Astrocyte of the spinal cord (primary cell): ENCODE measurements at regions not wholly inside any gene's neighbourhood (a gene's known extent, or its start where the extent isn't known, plus 50 kb on each side); places are given as distances from the start of the nearest gene placed in this dataset.

Experiments
- DNase-seq: peaks from one replicate; pipeline ENCODE4 v3.0.0; 2011; ENCODE audit warnings: low read depth, low spot score
- H3K4me3 ChIP-seq: 2 replicates; pipeline ENCODE4 v1.5.1; 2011; ENCODE audit warnings: low read depth, mild to moderate bottlenecking, low read length, moderate library complexity
- in situ Hi-C: cut with HindIII; loops from 2 replicates; pipeline ENCODE4 v1.10.0; 2017; ENCODE audit warnings: low sequenced_read_pairs
- TF ChIP-seq, protein P1 (sequence below): IDR thresholded peaks from 2 replicates; pipeline ENCODE4 v1.5.1; 2012; ENCODE audit warnings: low read depth, mild to moderate bottlenecking, low read length, inconsistent platforms

DNA sequence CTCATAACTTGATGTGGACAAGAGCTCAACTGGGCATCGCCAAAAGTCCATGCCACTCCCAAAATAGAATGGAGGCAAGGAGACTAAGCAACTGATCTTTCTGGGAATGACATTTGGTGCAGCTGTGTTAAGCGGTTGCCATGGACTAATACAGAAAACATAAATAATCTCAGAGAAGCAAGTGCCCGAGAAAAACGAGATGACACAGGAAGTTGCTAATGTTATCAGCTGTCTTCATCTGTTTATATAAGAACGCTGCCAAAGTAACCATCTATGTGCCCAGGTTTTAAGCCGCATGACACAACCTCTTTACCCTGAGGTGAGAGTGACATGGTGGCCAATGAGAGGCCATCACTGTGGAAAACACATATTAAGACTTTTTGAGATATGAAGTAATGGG, 54.9 kb upstream of the SACS start:
- peak; percentile 51 for DNase-seq
- no peak overlapping the region for H3K4me3 ChIP-seq
- in situ Hi-C loops = no loop called here
- TF ChIP-seq, protein P1, sequence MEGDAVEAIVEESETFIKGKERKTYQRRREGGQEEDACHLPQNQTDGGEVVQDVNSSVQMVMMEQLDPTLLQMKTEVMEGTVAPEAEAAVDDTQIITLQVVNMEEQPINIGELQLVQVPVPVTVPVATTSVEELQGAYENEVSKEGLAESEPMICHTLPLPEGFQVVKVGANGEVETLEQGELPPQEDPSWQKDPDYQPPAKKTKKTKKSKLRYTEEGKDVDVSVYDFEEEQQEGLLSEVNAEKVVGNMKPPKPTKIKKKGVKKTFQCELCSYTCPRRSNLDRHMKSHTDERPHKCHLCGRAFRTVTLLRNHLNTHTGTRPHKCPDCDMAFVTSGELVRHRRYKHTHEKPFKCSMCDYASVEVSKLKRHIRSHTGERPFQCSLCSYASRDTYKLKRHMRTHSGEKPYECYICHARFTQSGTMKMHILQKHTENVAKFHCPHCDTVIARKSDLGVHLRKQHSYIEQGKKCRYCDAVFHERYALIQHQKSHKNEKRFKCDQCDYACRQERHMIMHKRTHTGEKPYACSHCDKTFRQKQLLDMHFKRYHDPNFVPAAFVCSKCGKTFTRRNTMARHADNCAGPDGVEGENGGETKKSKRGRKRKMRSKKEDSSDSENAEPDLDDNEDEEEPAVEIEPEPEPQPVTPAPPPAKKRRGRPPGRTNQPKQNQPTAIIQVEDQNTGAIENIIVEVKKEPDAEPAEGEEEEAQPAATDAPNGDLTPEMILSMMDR = no peak

DNA sequence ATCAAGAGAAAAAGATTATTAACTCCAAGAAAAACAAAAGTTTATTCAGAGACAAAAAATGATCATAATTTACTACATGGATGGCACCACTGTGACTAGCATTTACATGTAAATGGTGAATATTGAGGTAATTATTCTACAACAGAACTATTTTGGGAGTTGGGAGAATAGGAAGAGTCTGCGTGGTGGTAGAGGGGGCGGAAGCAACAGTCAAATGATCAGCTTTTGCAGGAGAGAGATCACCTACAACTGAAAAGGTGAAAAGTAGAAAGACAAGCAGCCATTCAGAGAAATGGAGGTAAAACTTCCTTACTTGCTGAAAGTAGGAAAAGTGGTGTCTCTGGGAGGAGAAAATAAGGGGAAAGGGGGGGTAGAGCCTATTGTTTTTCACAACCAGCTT, 62.8 kb upstream of the SACS start:
- in situ Hi-C loops = no loop called here
- no peak for DNase-seq
- H3K4me3 ChIP-seq = no peak overlapping the region
- TF ChIP-seq, protein P1 = no peak

DNA sequence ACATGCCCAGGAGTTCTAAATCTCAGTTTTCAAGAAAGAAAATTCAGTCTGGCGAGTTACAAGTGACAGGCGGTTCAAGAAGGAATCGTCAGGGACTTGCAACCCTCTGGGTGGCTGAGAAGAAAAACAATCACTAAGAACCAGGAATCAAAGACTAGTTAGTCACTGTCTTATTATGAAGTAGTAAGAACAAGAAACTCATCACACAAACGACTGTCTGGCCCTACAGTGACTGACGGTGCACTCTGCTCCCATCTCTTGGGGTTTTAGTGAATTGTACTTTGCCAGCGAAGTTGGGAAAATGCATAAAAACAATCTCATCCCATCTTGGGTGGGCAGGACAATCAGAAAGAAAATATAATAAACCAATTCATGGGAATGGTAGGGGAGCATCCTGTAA, 63.7 kb upstream of the SACS start:
- DNase-seq = peak; percentile 50
- no peak overlapping the region for H3K4me3 ChIP-seq
- TF ChIP-seq, protein P1 = no peak
- in situ Hi-C loops = no loop called here

DNA sequence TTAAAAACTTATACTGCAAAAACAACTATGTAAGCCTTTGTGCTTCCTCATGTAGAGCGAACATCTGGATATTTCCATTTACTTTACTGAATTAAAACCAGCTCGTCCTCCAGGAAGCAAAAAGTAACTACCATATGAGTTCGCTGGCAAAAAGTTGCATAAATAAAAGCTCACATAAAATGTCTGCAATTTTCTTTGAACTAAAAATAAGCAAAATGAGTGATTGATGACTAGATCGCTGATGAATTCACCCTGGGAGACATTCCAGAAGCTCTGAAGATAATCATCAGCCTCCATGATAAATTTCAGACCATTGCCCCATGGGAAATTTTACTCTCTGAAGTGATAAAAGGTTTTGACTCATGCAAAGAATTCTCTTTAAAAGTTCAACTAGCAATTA, 67.3 kb upstream of the SACS start:
- TF ChIP-seq, protein P1 = no peak
- DNase-seq = peak; percentile 83
- in situ Hi-C loops = no loop called here
- no peak overlapping the region for H3K4me3 ChIP-seq

DNA sequence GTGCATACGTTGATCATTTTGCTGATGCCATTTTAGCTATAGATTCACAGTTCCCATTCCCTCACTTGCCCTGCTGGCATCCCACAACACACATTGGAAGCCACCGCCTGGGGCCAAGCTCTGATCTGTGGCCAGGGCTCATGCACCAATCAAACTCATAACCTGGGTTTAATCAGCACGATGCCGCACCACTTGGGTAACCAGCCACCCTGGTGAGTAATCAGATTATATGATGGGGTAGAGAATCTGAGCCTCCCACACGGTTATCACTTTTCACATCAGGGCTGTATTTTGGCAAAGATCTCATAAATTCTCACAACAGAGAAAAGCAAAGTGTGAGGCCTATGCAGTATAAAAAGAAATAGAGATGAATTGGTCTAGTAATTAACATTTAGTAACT, 66.0 kb upstream of the TNFRSF19 start:
- TF ChIP-seq, protein P1 = no peak
- no peak overlapping the region for H3K4me3 ChIP-seq
- DNase-seq = no peak
- in situ Hi-C loops = no loop called here

DNA sequence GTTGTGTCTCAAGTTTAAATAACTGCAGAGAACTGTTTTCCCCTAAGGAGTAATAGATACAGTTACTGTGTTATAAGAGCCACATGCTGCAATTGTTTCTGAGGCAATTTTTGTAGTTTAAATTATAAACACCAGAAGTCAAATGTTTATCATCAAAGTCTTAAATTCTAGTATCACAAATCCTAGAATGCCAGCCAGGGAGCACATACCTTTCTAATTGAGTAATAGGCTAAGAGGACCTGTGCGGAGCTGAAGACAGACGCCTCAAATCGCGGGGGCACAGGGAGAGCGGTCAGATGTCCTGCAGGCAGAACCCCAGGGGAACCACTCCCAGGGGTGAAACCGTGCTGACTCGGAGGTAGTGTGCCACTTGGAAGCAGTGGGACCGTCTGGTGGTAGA, 65.2 kb upstream of the TNFRSF19 start:
- DNase-seq = peak; percentile 34
- in situ Hi-C loops = no loop called here
- TF ChIP-seq, protein P1 = no peak
- H3K4me3 ChIP-seq = no peak overlapping the region
